K562 (cell line): ENCODE measurements at regions not wholly inside any gene's neighbourhood (a gene's known extent, or its start where the extent isn't known, plus 50 kb on each side); places are given as distances from the start of the nearest gene placed in this dataset.

Experiments used
- ATAC-seq: fragments of 200-7000 bp; cut with Tn5 transposase; 3 replicates; pipeline ENCODE4 v1.9.1; 2020; ENCODE audit warnings: moderate library complexity
- BruUV-seq: library from RNA; stranded (reverse); fragments of 400-500 nt; replicated peaks from 2 replicates; lab custom pipeline; 2021; lab: Mats Ljungman, UMichigan
- CTCF ChIA-PET: fragments of 300-600 bp; formaldehyde crosslinking; extraction: SDS; loops from one replicate; lab custom pipeline; 2021; ENCODE audit warnings: low intra/inter-chr PET ratio; lab: Yijun Ruan, JAX
- POLR2A ChIA-PET: fragments of 300-600, 350-650 bp; sonication (Branson Sonifier 250); formaldehyde crosslinking; extraction: SDS; loops from one replicate; lab custom pipeline; 2021; ENCODE audit warnings: antibody characterized with exemption, inconsistent platforms; lab: Yijun Ruan, JAX
- DNase-seq, 4 experiments: peaks; one replicate each; pipeline versions ENCODE4 v3.0.0 to v3.0.0-alpha.2; 2011 to 2018; ENCODE audit warnings: low spot score in 3 of 4, mixed read lengths in 3 of 4; ENCODE audit errors: extremely low read depth in 1 of 4
- FAIRE-seq: peaks from 2 replicates; lab custom pipeline; 2011; peaks lifted over from hg19 to GRCh38; lab: Jason Lieb, UNC
- H2AFZ ChIP-seq: 2 replicates; pipeline ENCODE4 v1.6.0; 2011; ENCODE audit warnings: low read depth, low read length, control low read depth, inconsistent platforms
- H3K27ac ChIP-seq: fragments of 200-600 bp; 3 replicates; pipeline ENCODE4 v1.8.0; 2011; ENCODE audit warnings: low read depth, mild to moderate bottlenecking, control low read depth, inconsistent platforms, low read length, moderate library complexity, mixed read lengths; ENCODE audit errors: extremely low read depth
- H3K27me3 ChIP-seq, 2 experiments: fragments of 300-600 bp in 1 of 2; 2 replicates in 1 of 2; 3 replicates in 1 of 2; pipeline versions ENCODE4 v1.6.0 to v1.8.0; 2011; ENCODE audit warnings: inconsistent platforms in 2 of 2, low read length in 2 of 2, mild to moderate bottlenecking in 1 of 2, mixed read lengths in 1 of 2, moderate library complexity in 1 of 2; ENCODE audit not compliant: control insufficient read depth in 2 of 2, insufficient read depth in 2 of 2
- H3K36me3 ChIP-seq: fragments of 300-600 bp; 3 replicates; pipeline ENCODE4 v1.8.0; 2011; ENCODE audit warnings: mild to moderate bottlenecking, low read length, inconsistent platforms; ENCODE audit not compliant: control insufficient read depth, insufficient read depth
- H3K4me1 ChIP-seq, 2 experiments: fragments of 200-600 bp in 1 of 2; replicated peaks in 1 of 2; 2 replicates in 1 of 2; 3 replicates in 1 of 2; pipeline versions ENCODE4 v1.5.1 to v1.8.0; 2011; ENCODE audit warnings: inconsistent platforms in 2 of 2, low read length in 2 of 2, mild to moderate bottlenecking in 1 of 2, mixed read lengths in 1 of 2, moderate library complexity in 1 of 2; ENCODE audit not compliant: control insufficient read depth in 2 of 2, insufficient read depth in 2 of 2
- H3K4me2 ChIP-seq: 2 replicates; pipeline ENCODE4 v1.6.1; 2011; ENCODE audit warnings: low read length, control low read depth, inconsistent platforms, mixed read lengths; ENCODE audit not compliant: insufficient read depth
- H3K4me3 ChIP-seq: fragments of 200-600 bp; sonication (generic), shearing (Covaris generic); 2 replicates; pipeline ENCODE4 v1.5.1; 2016; ENCODE audit warnings: control low read depth, inconsistent platforms
- H3K79me2 ChIP-seq: fragments of 200-600 bp; 3 replicates; pipeline ENCODE4 v1.8.0; 2011; ENCODE audit warnings: low read length, inconsistent platforms; ENCODE audit not compliant: control insufficient read depth, insufficient read depth
- H3K9ac ChIP-seq, 2 experiments: 2 replicates each; pipeline versions ENCODE4 v1.6.0 to v1.6.1; 2011; ENCODE audit warnings: low read depth in 2 of 2, low read length in 2 of 2, control low read depth in 1 of 2, inconsistent platforms in 1 of 2, mild to moderate bottlenecking in 1 of 2, mixed read lengths in 1 of 2; ENCODE audit not compliant: insufficient read depth in 1 of 2
- H3K9me1 ChIP-seq: one replicate; pipeline ENCODE4 v1.6.0; 2011; ENCODE audit warnings: inconsistent platforms, mild to moderate bottlenecking, low read length, moderate library complexity; ENCODE audit not compliant: control insufficient read depth, insufficient read depth
- H3K9me3 ChIP-seq: replicated peaks from 2 replicates; pipeline ENCODE4 v1.5.1; 2011; ENCODE audit warnings: low read depth, low read length, inconsistent platforms; ENCODE audit not compliant: control insufficient read depth, insufficient read depth
- H4K20me1 ChIP-seq: replicated peaks from 2 replicates; pipeline ENCODE4 v1.6.1; 2011; ENCODE audit warnings: low read length, inconsistent platforms, mixed read lengths; ENCODE audit not compliant: control insufficient read depth, insufficient read depth
- NFE2L1 ChIP-seq: fragments of 450-650 bp; IDR thresholded peaks from 2 replicates; pipeline ENCODE4 v1.6.1; 2016; ENCODE audit warnings: missing genetic modification characterization, low read depth, mild to moderate bottlenecking, missing compliant biosample characterization, moderate library complexity, borderline replicate concordance
- NR4A1 ChIP-seq, 2 experiments: fragments of 250-450 bp in 1 of 2; fragments of 450-650 bp in 1 of 2; sonication (Bioruptor Pico) in 1 of 2; IDR thresholded peaks; 2 replicates each; pipeline versions ENCODE4 v1.4.0 to v1.6.1; 2016 to 2020; ENCODE audit warnings: mild to moderate bottlenecking in 2 of 2, missing compliant biosample characterization in 1 of 2, missing genetic modification characterization in 1 of 2, moderate library complexity in 1 of 2
- POLR2A ChIP-seq: fragments of 450-650 bp; conservative IDR thresholded peaks from 2 replicates; pipeline ENCODE4 v1.6.1; 2016
- RFX1 ChIP-seq: fragments of 450-650 bp; IDR thresholded peaks from 2 replicates; pipeline ENCODE4 v1.6.1; 2016; ENCODE audit warnings: mild to moderate bottlenecking, moderate library complexity
- SETDB1 ChIP-seq: IDR thresholded peaks from one replicate; pipeline ENCODE4 v1.6.1; 2012; ENCODE audit warnings: low read length, control low read depth, inconsistent platforms
- SOX6 ChIP-seq: fragments of 450-650 bp; IDR thresholded peaks from 2 replicates; pipeline ENCODE4 v1.6.1; 2014; ENCODE audit warnings: mild to moderate bottlenecking
- STAT5A ChIP-seq: IDR thresholded peaks from 2 replicates; pipeline ENCODE4 v1.6.1; 2012; ENCODE audit warnings: low read length, inconsistent platforms, borderline replicate concordance
- TAF9B ChIP-seq: fragments of 450-650 bp; IDR thresholded peaks from 2 replicates; pipeline ENCODE4 v1.6.1; 2018; ENCODE audit warnings: mild to moderate bottlenecking; ENCODE audit not compliant: partially characterized antibody
- ZBTB40 ChIP-seq, 2 experiments: fragments of 450-650 bp in 1 of 2; sonication (generic) in 1 of 2; formaldehyde crosslinking in 1 of 2; IDR thresholded peaks; 2 replicates each; pipeline versions ENCODE4 v1.7.1 to v1.9.0; 2016 to 2022; ENCODE audit warnings: inconsistent platforms in 1 of 2, mild to moderate bottlenecking in 1 of 2, missing genetic modification reagents in 1 of 2
- WGBS: fragments of 100-300 bp; shearing (Covaris generic); methylation state at CpG from one replicate; pipeline ENCODE4 v1.1.6; 2016; ENCODE audit warnings: low coverage, mixed read lengths; ENCODE audit not compliant: insufficient coverage; ENCODE audit errors: missing lambda C conversion rate; 5-methylcytosine and 5-hydroxymethylcytosine counted together
- in situ Hi-C: fragments of 300-500 bp; cut with MboI; formaldehyde crosslinking; loops from 4 replicates; pipeline ENCODE4 v1.15.0; 2018; ENCODE audit warnings: inconsistent platforms, mixed read lengths
- intact Hi-C: fragments of 100-400 bp; cut with micrococcal nuclease; formaldehyde crosslinking; loops from 2 replicates; pipeline ENCODE4 v1.14.2; 2022
- TF ChIP-seq, protein P1 (sequence below): sonication (generic); formaldehyde crosslinking; IDR thresholded peaks from 2 replicates; pipeline ENCODE4 v1.8.1; 2023; ENCODE audit warnings: mild to moderate bottlenecking, missing genetic modification reagents, moderate library complexity

DNA sequence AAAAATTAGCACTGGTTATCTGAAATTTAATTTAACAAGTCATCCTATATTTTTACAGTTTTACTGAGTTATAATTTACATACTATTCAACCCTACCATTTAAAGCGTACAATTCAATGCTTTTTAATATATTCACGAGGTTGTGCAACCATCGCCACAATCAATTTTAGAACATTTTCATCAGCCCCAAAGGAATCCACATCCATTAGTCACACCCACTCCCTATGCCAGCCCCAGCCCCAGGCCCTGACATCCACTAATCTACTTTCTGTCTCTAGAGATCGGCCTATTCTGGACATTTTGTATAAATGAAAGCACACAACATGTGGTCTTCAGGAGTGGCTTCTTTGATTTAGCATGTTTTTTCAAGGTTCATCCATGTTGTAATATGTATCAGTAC is 134.7 kb downstream of the PSMG1 start (continued):
- TF ChIP-seq, protein P1, sequence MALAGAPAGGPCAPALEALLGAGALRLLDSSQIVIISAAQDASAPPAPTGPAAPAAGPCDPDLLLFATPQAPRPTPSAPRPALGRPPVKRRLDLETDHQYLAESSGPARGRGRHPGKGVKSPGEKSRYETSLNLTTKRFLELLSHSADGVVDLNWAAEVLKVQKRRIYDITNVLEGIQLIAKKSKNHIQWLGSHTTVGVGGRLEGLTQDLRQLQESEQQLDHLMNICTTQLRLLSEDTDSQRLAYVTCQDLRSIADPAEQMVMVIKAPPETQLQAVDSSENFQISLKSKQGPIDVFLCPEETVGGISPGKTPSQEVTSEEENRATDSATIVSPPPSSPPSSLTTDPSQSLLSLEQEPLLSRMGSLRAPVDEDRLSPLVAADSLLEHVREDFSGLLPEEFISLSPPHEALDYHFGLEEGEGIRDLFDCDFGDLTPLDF, result no peak
- TF ChIP-seq NFE2L1 (tag), result no peak
- no peak for TF ChIP-seq POLR2A

DNA sequence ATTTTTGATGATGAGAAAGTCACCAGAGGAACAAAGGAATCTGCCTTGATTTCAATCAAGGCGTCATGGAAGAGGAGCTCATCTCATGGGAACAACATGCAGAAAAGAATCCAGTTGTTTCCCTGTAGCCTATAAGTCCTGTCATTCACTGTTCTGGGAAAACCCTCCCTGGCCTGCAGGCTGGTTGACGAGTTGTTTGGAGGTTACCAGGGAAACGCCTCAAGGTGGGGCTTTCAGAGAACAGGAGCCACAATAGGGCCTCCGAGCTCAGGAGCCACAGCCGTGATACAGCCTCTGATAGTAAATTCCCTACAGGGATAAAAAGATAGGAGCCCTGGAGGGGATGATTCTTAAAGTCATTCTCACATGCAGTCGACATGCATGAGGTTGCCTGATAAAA is 135.2 kb downstream of the PSMG1 start:
- in situ Hi-C loops, result no loop called here
- H3K4me1 ChIP-seq, result no peaks in the 10 kb centered on the region
- ChIA-PET CTCF (no interaction called here), POLR2A (interaction anchor here (0.7 kb wide), 1 partner anchor 215 kb away, joined by 3 read pairs; no protein-coding TSS in a partner anchor)
- BruUV-seq, result no TSS peak
- no peaks in the 10 kb centered on the region for H4K20me1 ChIP-seq
- H3K4me2 ChIP-seq, result no peak overlapping the region
- no peaks in the 10 kb centered on the region for H3K9me3 ChIP-seq
- peak in 1 of 4 experiments; percentile 8 for DNase-seq
- FAIRE-seq, result peak; percentile 15
- peak; percentile 38; the same call in 1 of the 3 replicates for ATAC-seq
- H3K9ac ChIP-seq, result no peak overlapping the region
- intact Hi-C loops, result no loop called here
- no peak overlapping the region for H2AFZ ChIP-seq
- H3K4me3 ChIP-seq, result no peak overlapping the region
- no peak overlapping the region for H3K27ac ChIP-seq
- H3K36me3 ChIP-seq, result no peaks in the 10 kb centered on the region
- H3K9me1 ChIP-seq, result no peaks in the 10 kb centered on the region
- H3K79me2 ChIP-seq, result no peaks in the 10 kb centered on the region
- peaks cover 2 to 15% of the 10 kb centered on the region in 2 experiments; a peak in 4 of 5 replicates for H3K27me3 ChIP-seq
- WGBS, result 2% methylated on average over 6 of the region's 6 CpGs
- TF ChIP-seq ZBTB40 (IDR thresholded peaks at IDR 0.05) (no peak), ZBTB40 (CRISPR knock-in tag; IDR thresholded peaks at IDR 0.05) (no peak), NR4A1 (CRISPR knock-in tag; IDR thresholded peaks at IDR 0.05) (no peak), NR4A1 (tag; IDR thresholded peaks at IDR 0.05) (no peak), STAT5A (no peak), RFX1 (peak; percentile 46), SETDB1 (no peak), TAF9B (no peak), SOX6 (no peak)
